Spleen (tissue), 11 donors: ENCODE measurements at regions not wholly inside any gene's neighbourhood (a gene's known extent, or its start where the extent isn't known, plus 50 kb on each side); places are given as distances from the start of the nearest gene placed in this dataset.
"Not testable (repeated sequence)": the region's sequence is repeated elsewhere in the genome, so short reads cannot be mapped to it uniquely, and the experiment has no call there.

ENCODE experiments used
- DNase-seq: peaks from one replicate; pipeline ENCODE4 v3.0.0-alpha.2; 2020
- H3K27ac ChIP-seq, 8 donors: fragments of 200-600 bp; sonication (generic) in 7 of 8; 1 replicate in 4 of 8; 2 replicates in 4 of 8; pipeline versions ENCODE4 v1.5.0 to v1.8.0; 2016 to 2021; ENCODE audit warnings: inconsistent platforms in 4 of 8, mild to moderate bottlenecking in 4 of 8, moderate library complexity in 1 of 8
- H3K27me3 ChIP-seq, 7 donors: fragments of 200-600 bp; sonication (generic) in 6 of 7; replicated peaks in 1 of 7; 1 replicate in 4 of 7; 2 replicates in 3 of 7; pipeline versions ENCODE4 v1.5.0 to v1.8.0; 2016 to 2021; ENCODE audit warnings: inconsistent platforms in 3 of 7, mild to moderate bottlenecking in 1 of 7
- H3K36me3 ChIP-seq, 6 donors: fragments of 200-600 bp; sonication (generic) in 5 of 6; 1 replicate in 4 of 6; 2 replicates in 2 of 6; pipeline versions ENCODE4 v1.5.0 to v1.8.0; 2016 to 2021; ENCODE audit warnings: inconsistent platforms in 2 of 6
- H3K4me1 ChIP-seq, 6 donors: fragments of 200-600 bp; sonication (generic) in 5 of 6; 1 replicate in 3 of 6; 2 replicates in 3 of 6; pipeline versions ENCODE4 v1.5.0 to v1.8.0; 2016 to 2021; ENCODE audit warnings: inconsistent platforms in 3 of 6
- H3K4me3 ChIP-seq, 8 donors: fragments of 200-600 bp; sonication (generic) in 7 of 8; 1 replicate in 4 of 8; 2 replicates in 4 of 8; pipeline versions ENCODE4 v1.5.0 to v1.8.0; 2016 to 2021; ENCODE audit warnings: inconsistent platforms in 4 of 8, mild to moderate bottlenecking in 4 of 8, moderate library complexity in 2 of 8
- H3K9me3 ChIP-seq, 8 donors: fragments of 200-600 bp; sonication (generic) in 7 of 8; 1 replicate in 4 of 8; 2 replicates in 4 of 8; pipeline versions ENCODE4 v1.5.0 to v1.8.0; 2016 to 2021; ENCODE audit warnings: inconsistent platforms in 4 of 8
- POLR2A ChIP-seq, 3 donors: fragments of 450-650 bp; IDR thresholded peaks; one replicate each; pipeline ENCODE4 v1.5.1; 2017; ENCODE audit warnings: antibody characterized with exemption in 3 of 3, mild to moderate bottlenecking in 1 of 3
- POLR2AphosphoS5 ChIP-seq, 3 donors: sonication (generic); formaldehyde crosslinking; IDR thresholded peaks; one replicate each; pipeline ENCODE4 v1.5.1; 2017; ENCODE audit warnings: antibody characterized with exemption in 3 of 3
- WGBS, 5 donors: extraction: QIAGEN DNeasy Blood & Tissue Kit in 3 of 5; methylation state at CpG; one replicate each; pipeline versions ENCODE4 v1.1.5 to v1.1.7; 2013 to 2018; 5-methylcytosine and 5-hydroxymethylcytosine counted together
- intact Hi-C: fragments of 100-400 bp; cut with DNase I; formaldehyde crosslinking; loops from one replicate; pipeline ENCODE4 v1.15.0; 2023; ENCODE audit warnings: low total_unique reads
- TF ChIP-seq, protein P1 (sequence below), 11 experiments: fragments of 200-600 bp in 7 of 11; fragments of 450-650 bp in 4 of 11; sonication (generic) in 4 of 11; IDR thresholded peaks in 8 of 11; conservative IDR thresholded peaks in 3 of 11; 1 replicate in 7 of 11; 2 replicates in 4 of 11; pipeline versions ENCODE4 v1.4.0 to v1.8.0; 2016 to 2021; ENCODE audit warnings: antibody characterized with exemption in 11 of 11, inconsistent platforms in 4 of 11, mild to moderate bottlenecking in 1 of 11
- donor health status: healthy with polysubstance abuse.
- donor health status: DM: no; HTN: no; CAD: no; lungs with moderate emphysema.
- donor health status: DM: no; HTN: no; CAD: no.
- donor health status: Bipolar disorder and iron deficiency.
- donor health status: healthy.
- donor health status: DM: no; HTN: no; CAD: no.
- donor health status: DM: yes; HTN: yes; CAD: no.

DNA sequence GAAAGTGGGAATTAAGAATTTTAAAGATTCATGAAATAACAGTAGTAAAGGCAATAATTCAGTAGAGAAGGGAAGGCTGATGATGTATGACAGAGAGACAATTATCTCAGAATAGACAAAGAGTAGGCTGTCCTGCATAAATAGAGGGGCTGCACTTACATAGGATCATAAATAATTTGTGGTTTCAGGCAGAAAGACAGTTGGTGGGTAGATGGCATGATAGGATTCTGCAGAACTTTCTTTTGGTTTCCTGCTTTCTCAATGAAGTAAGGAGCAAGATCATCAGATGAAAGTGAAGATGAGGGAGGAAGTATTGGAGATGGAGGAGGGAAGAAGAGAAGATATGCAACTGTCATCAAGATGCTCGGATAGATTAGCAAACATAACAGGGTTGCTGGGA, 604.9 kb upstream of the ZFP42 start:
- Histone ChIP-seq H3K27ac (no peak overlapping the region), H3K36me3 (no peaks in the 10 kb centered on the region), H3K4me3 (no peak overlapping the region), H3K27me3 (no peaks in the 10 kb centered on the region), H3K4me1 (no peaks in the 10 kb centered on the region), H3K9me3 (peaks cover 0 to 17% (median 4%) of the 10 kb centered on the region in 8 donors)
- intact Hi-C loops, result no loop called here
- TF ChIP-seq, protein P1, sequence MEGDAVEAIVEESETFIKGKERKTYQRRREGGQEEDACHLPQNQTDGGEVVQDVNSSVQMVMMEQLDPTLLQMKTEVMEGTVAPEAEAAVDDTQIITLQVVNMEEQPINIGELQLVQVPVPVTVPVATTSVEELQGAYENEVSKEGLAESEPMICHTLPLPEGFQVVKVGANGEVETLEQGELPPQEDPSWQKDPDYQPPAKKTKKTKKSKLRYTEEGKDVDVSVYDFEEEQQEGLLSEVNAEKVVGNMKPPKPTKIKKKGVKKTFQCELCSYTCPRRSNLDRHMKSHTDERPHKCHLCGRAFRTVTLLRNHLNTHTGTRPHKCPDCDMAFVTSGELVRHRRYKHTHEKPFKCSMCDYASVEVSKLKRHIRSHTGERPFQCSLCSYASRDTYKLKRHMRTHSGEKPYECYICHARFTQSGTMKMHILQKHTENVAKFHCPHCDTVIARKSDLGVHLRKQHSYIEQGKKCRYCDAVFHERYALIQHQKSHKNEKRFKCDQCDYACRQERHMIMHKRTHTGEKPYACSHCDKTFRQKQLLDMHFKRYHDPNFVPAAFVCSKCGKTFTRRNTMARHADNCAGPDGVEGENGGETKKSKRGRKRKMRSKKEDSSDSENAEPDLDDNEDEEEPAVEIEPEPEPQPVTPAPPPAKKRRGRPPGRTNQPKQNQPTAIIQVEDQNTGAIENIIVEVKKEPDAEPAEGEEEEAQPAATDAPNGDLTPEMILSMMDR (IDR thresholded peaks at IDR 0.05 in 8 of 11, conservative IDR thresholded peaks at IDR 0.05 in 3 of 11), result no peak
- WGBS, 5 donors, result 78 to 93% (median 87%) methylated on average over 1 of the region's 1 CpG
- no peak for DNase-seq

- intact Hi-C loops, result no loop called here
- no peaks in the 10 kb centered on the region for H3K27me3 ChIP-seq
- WGBS, 5 donors, result 66 to 76% (median 69%) methylated on average over 3 of the region's 3 CpGs
- DNase-seq, result no peak
- peaks cover 0 to 17% (median 0%) of the 10 kb centered on the region in 8 donors for H3K9me3 ChIP-seq
- H3K4me1 ChIP-seq, result no peaks in the 10 kb centered on the region
- TF ChIP-seq POLR2A (IDR thresholded peaks at IDR 0.05), result no peak
- H3K27ac ChIP-seq, result no peak overlapping the region
- no peak overlapping the region for H3K4me3 ChIP-seq
- H3K36me3 ChIP-seq, result no peaks in the 10 kb centered on the region
These were observed 601.8 kb upstream of the ZFP42 start for GRCh38 chr4:187393531-187394344.

GRCh38 chr4:187396106-187396505, 599.5 kb upstream of the ZFP42 start:
- Histone ChIP-seq H3K27ac (no peak overlapping the region), H3K4me1 (no peaks in the 10 kb centered on the region), H3K36me3 (no peaks in the 10 kb centered on the region), H3K27me3 (no peaks in the 10 kb centered on the region), H3K9me3 (peaks cover 0 to 4% (median 0%) of the 10 kb centered on the region in 8 donors), H3K4me3 (no peak overlapping the region)
- TF ChIP-seq, protein P1 (IDR thresholded peaks at IDR 0.05 in 8 of 11, conservative IDR thresholded peaks at IDR 0.05 in 3 of 11), result no peak
- TF ChIP-seq POLR2AphosphoS5 (IDR thresholded peaks at IDR 0.05) (no peak), POLR2A (IDR thresholded peaks at IDR 0.05) (no peak)
- WGBS, 5 donors, result 68 to 84% (median 73%) methylated on average over 6 of the region's 6 CpGs
- intact Hi-C loops, result no loop called here
- DNase-seq, result no peak

GRCh38 chr4:187408447-187408846, 587.1 kb upstream of the ZFP42 start:
- H3K9me3 ChIP-seq, result peaks cover 0 to 38% (median 17%) of the 10 kb centered on the region in 8 donors
- 84 to 95% (median 90%) methylated on average over 10 of the region's 10 CpGs for WGBS, 5 donors
- H3K4me3 ChIP-seq, intact Hi-C loops, H3K27me3 ChIP-seq, DNase-seq, H3K4me1 ChIP-seq, H3K27ac ChIP-seq, H3K36me3 ChIP-seq: not testable (repeated sequence)

DNA sequence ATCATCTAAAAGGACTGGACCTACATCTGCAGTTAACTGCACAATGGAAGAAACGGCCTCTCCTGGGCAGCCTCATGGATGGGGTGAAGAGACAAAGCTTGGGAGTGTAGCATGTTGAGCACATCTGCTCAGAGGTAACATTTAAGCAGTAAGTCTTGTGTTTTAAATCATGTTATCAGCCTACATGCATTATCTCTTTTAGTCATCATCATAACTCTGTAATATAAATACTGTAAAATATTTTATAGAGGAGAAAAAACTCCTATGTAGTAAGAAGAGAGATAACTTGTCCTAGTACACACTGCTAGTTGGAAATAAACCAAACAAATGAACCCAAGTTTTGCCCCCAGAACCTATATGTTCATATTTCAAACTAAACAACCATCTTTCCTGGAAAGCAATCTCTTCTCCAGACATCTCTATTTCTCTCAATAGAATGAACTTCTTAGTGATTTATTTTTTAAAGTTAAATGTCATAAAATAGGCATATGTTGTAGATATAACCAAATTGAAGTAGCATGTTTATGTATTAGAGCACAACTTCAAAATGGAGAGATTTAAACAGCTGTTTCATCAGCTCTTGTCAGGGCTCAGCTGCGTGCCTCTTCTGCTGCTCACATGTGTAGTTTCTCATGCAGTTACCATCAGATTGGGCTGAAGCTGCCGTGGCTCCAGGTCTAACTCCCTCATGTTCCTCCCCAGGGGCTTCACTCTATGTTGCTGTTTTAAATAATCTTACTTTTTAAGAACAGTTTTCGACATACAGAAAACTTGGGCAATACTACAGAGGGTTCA, 581.8 kb upstream of the ZFP42 start:
- DNase-seq, result no peak

More for the DNA sequence above, 581.8 kb upstream of the ZFP42 start:
- peaks cover 0 to 9% (median 0%) of the 10 kb centered on the region in 8 donors for H3K9me3 ChIP-seq
- WGBS, 5 donors, result 61 to 77% (median 67%) methylated on average over 4 of the region's 4 CpGs
- H3K27ac ChIP-seq, result no peak overlapping the region
- intact Hi-C loops, result no loop called here
- no peaks in the 10 kb centered on the region for H3K36me3 ChIP-seq
- no peaks in the 10 kb centered on the region for H3K27me3 ChIP-seq
- no peaks in the 10 kb centered on the region for H3K4me1 ChIP-seq
- H3K4me3 ChIP-seq, result no peak overlapping the region
- TF ChIP-seq, protein P1 (IDR thresholded peaks at IDR 0.05 in 8 of 11, conservative IDR thresholded peaks at IDR 0.05 in 3 of 11), result no peak
- TF ChIP-seq POLR2AphosphoS5 (IDR thresholded peaks at IDR 0.05) (no peak), POLR2A (IDR thresholded peaks at IDR 0.05) (no peak)
